Liver (tissue), 8 donors: ENCODE measurements at regions not wholly inside any gene's neighbourhood (a gene's known extent, or its start where the extent isn't known, plus 50 kb on each side); places are given as distances from the start of the nearest gene placed in this dataset.

Experiments used
- DNase-seq: peaks from one replicate; pipeline ENCODE4 v3.0.0-alpha.2; 2017; ENCODE audit warnings: low spot score
- H3K27ac ChIP-seq, 2 donors: one replicate each; pipeline ENCODE4 v1.7.0; 2013; ENCODE audit warnings: inconsistent platforms in 2 of 2, low read length in 2 of 2, control low read depth in 1 of 2, low read depth in 1 of 2, mild to moderate bottlenecking in 1 of 2
- H3K27me3 ChIP-seq, 4 donors: one replicate each; pipeline versions ENCODE4 v1.6.1 to v1.7.0; 2013; ENCODE audit warnings: low read length in 3 of 4, inconsistent platforms in 1 of 4, mild to moderate bottlenecking in 1 of 4, moderate library complexity in 1 of 4; ENCODE audit not compliant: control insufficient read depth in 4 of 4, insufficient read depth in 4 of 4
- H3K36me3 ChIP-seq, 4 donors: one replicate each; pipeline versions ENCODE4 v1.6.1 to v1.7.0; 2013; ENCODE audit warnings: low read length in 3 of 4, mild to moderate bottlenecking in 3 of 4, low read depth in 1 of 4, moderate library complexity in 1 of 4; ENCODE audit not compliant: control insufficient read depth in 4 of 4, insufficient read depth in 3 of 4
- H3K4me1 ChIP-seq, 4 donors: one replicate each; pipeline versions ENCODE4 v1.6.1 to v1.7.0; 2013; ENCODE audit warnings: low read length in 3 of 4, mild to moderate bottlenecking in 3 of 4, moderate library complexity in 1 of 4; ENCODE audit not compliant: control insufficient read depth in 4 of 4, insufficient read depth in 4 of 4
- H3K4me3 ChIP-seq, 3 donors: one replicate each; pipeline versions ENCODE4 v1.6.1 to v1.7.0; 2013; ENCODE audit warnings: low read length in 3 of 3, control low read depth in 1 of 3, low read depth in 1 of 3, mild to moderate bottlenecking in 1 of 3
- H3K9ac ChIP-seq, 2 donors: one replicate each; pipeline ENCODE4 v1.7.0; 2013; ENCODE audit warnings: low read length in 2 of 2, mild to moderate bottlenecking in 2 of 2, moderate library complexity in 2 of 2, control low read depth in 1 of 2, low read depth in 1 of 2
- H3K9me3 ChIP-seq, 4 donors: one replicate each; pipeline versions ENCODE4 v1.6.1 to v1.7.0; 2013; ENCODE audit warnings: low read length in 3 of 4; ENCODE audit not compliant: control insufficient read depth in 4 of 4
- ATF3 ChIP-seq: IDR thresholded peaks from 2 replicates; pipeline ENCODE4 v1.6.1; 2016; ENCODE audit warnings: antibody characterized with exemption
- EGR1 ChIP-seq, 2 donors: IDR thresholded peaks; 2 replicates each; pipeline ENCODE4 v1.6.1; 2016 to 2018; ENCODE audit warnings: antibody characterized with exemption in 2 of 2, low read depth in 2 of 2
- FOXA1 ChIP-seq: IDR thresholded peaks from 2 replicates; pipeline ENCODE4 v1.6.1; 2016; ENCODE audit warnings: antibody characterized with exemption
- FOXA2 ChIP-seq: IDR thresholded peaks from 2 replicates; pipeline ENCODE4 v1.6.1; 2016; ENCODE audit warnings: antibody characterized with exemption
- GABPA ChIP-seq, 2 donors: IDR thresholded peaks in 1 of 2; conservative IDR thresholded peaks in 1 of 2; 2 replicates each; pipeline ENCODE4 v1.6.1; 2016; ENCODE audit warnings: antibody characterized with exemption in 2 of 2, mild to moderate bottlenecking in 1 of 2, moderate library complexity in 1 of 2
- HNF4A ChIP-seq, 2 donors: conservative IDR thresholded peaks; 2 replicates each; pipeline ENCODE4 v1.6.1; 2016; ENCODE audit warnings: antibody characterized with exemption in 2 of 2, mild to moderate bottlenecking in 2 of 2
- HNF4G ChIP-seq: IDR thresholded peaks from 2 replicates; pipeline ENCODE4 v1.6.1; 2016; ENCODE audit warnings: antibody characterized with exemption
- JUND ChIP-seq, 2 donors: IDR thresholded peaks; 2 replicates each; pipeline ENCODE4 v1.6.1; 2016; ENCODE audit warnings: antibody characterized with exemption in 2 of 2
- NR2F2 ChIP-seq: IDR thresholded peaks from 2 replicates; pipeline ENCODE4 v1.6.1; 2016; ENCODE audit warnings: antibody characterized with exemption
- RAD21 ChIP-seq, 2 donors: IDR thresholded peaks; 2 replicates each; pipeline ENCODE4 v1.6.1; 2016; ENCODE audit warnings: antibody characterized with exemption in 2 of 2, mild to moderate bottlenecking in 2 of 2
- RXRA ChIP-seq, 2 donors: IDR thresholded peaks; 2 replicates each; pipeline ENCODE4 v1.6.1; 2017 to 2018; ENCODE audit warnings: antibody characterized with exemption in 2 of 2, mild to moderate bottlenecking in 1 of 2
- SP1 ChIP-seq: IDR thresholded peaks from 2 replicates; pipeline ENCODE4 v1.6.1; 2018; ENCODE audit warnings: antibody characterized with exemption, mild to moderate bottlenecking
- TAF1 ChIP-seq: conservative IDR thresholded peaks from 2 replicates; pipeline ENCODE4 v1.6.1; 2016; ENCODE audit warnings: antibody characterized with exemption, mild to moderate bottlenecking
- YY1 ChIP-seq: IDR thresholded peaks from 2 replicates; pipeline ENCODE4 v1.6.1; 2016; ENCODE audit warnings: antibody characterized with exemption, mild to moderate bottlenecking
- ZBTB33 ChIP-seq: IDR thresholded peaks from 2 replicates; pipeline ENCODE4 v1.6.1; 2016; ENCODE audit warnings: antibody characterized with exemption
- WGBS: extraction: QIAGEN DNeasy Blood & Tissue Kit; methylation state at CpG from one replicate; pipeline ENCODE4 v1.1.7; 2013; 5-methylcytosine and 5-hydroxymethylcytosine counted together
- TF ChIP-seq, protein P1 (sequence below): fragments of 150-350 bp; IDR thresholded peaks from 2 replicates; pipeline ENCODE4 v1.5.1; 2017; ENCODE audit warnings: improper control_type of control experiment, low read depth, low read length; ENCODE audit not compliant: missing input control
- TF ChIP-seq, protein P2 (sequence below): IDR thresholded peaks from 2 replicates; pipeline ENCODE4 v1.6.1; 2016; ENCODE audit warnings: antibody characterized with exemption
- TF ChIP-seq, protein P3 (sequence below): IDR thresholded peaks from 2 replicates; pipeline ENCODE4 v1.6.1; 2016; ENCODE audit warnings: antibody characterized with exemption, mild to moderate bottlenecking
- donor health status: healthy.
- donor health status: healthy.
- donor health status: healthy.
- donor health status: healthy.
- donor health status: healthy.

DNA sequence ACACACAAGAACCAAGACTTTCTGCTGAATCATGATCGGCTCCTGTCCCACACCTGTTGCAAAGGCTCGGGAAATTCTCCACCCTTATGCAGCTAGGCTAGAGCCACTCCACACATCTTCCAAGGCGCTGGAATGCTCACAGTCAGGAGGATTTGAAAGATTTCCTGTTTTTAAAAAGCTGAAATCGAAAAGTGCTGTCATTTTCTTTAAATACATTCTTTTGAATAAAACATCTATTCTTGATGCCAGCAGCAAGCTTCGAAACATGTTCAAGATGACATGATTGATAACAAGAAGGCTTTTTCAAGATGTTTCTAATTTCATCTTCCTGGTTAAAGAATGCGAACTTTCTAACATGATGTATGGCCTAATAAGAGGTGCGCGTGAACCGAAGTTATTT is 219.7 kb upstream of the CDH5 start:
- no peak for DNase-seq
- no peaks in the 10 kb centered on the region for H3K36me3 ChIP-seq
- TF ChIP-seq, protein P1, sequence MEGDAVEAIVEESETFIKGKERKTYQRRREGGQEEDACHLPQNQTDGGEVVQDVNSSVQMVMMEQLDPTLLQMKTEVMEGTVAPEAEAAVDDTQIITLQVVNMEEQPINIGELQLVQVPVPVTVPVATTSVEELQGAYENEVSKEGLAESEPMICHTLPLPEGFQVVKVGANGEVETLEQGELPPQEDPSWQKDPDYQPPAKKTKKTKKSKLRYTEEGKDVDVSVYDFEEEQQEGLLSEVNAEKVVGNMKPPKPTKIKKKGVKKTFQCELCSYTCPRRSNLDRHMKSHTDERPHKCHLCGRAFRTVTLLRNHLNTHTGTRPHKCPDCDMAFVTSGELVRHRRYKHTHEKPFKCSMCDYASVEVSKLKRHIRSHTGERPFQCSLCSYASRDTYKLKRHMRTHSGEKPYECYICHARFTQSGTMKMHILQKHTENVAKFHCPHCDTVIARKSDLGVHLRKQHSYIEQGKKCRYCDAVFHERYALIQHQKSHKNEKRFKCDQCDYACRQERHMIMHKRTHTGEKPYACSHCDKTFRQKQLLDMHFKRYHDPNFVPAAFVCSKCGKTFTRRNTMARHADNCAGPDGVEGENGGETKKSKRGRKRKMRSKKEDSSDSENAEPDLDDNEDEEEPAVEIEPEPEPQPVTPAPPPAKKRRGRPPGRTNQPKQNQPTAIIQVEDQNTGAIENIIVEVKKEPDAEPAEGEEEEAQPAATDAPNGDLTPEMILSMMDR, result no peak
- TF ChIP-seq GABPA (IDR thresholded peaks at IDR 0.05 in 1 of 2, conservative IDR thresholded peaks at IDR 0.05 in 1 of 2) (no peak), EGR1 (IDR thresholded peaks at IDR 0.05; ENCODE audit: low read depth in 2 of 2) (no peak), HNF4A (conservative IDR thresholded peaks at IDR 0.05) (no peak), ATF3 (no peak), NR2F2 (no peak), ZBTB33 (no peak), RAD21 (IDR thresholded peaks at IDR 0.05) (no peak), FOXA2 (no peak), HNF4G (no peak), YY1 (no peak), SP1 (no peak), JUND (IDR thresholded peaks at IDR 0.05) (no peak), RXRA (IDR thresholded peaks at IDR 0.05) (no peak), FOXA1 (no peak)
- TF ChIP-seq, protein P2, sequence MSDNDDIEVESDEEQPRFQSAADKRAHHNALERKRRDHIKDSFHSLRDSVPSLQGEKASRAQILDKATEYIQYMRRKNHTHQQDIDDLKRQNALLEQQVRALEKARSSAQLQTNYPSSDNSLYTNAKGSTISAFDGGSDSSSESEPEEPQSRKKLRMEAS, result no peak
- TF ChIP-seq, protein P3, sequence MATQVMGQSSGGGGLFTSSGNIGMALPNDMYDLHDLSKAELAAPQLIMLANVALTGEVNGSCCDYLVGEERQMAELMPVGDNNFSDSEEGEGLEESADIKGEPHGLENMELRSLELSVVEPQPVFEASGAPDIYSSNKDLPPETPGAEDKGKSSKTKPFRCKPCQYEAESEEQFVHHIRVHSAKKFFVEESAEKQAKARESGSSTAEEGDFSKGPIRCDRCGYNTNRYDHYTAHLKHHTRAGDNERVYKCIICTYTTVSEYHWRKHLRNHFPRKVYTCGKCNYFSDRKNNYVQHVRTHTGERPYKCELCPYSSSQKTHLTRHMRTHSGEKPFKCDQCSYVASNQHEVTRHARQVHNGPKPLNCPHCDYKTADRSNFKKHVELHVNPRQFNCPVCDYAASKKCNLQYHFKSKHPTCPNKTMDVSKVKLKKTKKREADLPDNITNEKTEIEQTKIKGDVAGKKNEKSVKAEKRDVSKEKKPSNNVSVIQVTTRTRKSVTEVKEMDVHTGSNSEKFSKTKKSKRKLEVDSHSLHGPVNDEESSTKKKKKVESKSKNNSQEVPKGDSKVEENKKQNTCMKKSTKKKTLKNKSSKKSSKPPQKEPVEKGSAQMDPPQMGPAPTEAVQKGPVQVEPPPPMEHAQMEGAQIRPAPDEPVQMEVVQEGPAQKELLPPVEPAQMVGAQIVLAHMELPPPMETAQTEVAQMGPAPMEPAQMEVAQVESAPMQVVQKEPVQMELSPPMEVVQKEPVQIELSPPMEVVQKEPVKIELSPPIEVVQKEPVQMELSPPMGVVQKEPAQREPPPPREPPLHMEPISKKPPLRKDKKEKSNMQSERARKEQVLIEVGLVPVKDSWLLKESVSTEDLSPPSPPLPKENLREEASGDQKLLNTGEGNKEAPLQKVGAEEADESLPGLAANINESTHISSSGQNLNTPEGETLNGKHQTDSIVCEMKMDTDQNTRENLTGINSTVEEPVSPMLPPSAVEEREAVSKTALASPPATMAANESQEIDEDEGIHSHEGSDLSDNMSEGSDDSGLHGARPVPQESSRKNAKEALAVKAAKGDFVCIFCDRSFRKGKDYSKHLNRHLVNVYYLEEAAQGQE, result no peak
- 86% methylated on average over 9 of the region's 9 CpGs for WGBS
- no peak overlapping the region for H3K4me3 ChIP-seq
- H3K27me3 ChIP-seq, result peaks cover 0 to 2% (median 0%) of the 10 kb centered on the region in 4 donors
- no peak overlapping the region for H3K9ac ChIP-seq
- H3K4me1 ChIP-seq, result no peaks in the 10 kb centered on the region
- no peaks in the 10 kb centered on the region for H3K9me3 ChIP-seq
- no peak overlapping the region for H3K27ac ChIP-seq

- Histone ChIP-seq H3K4me1 (no peaks in the 10 kb centered on the region), H3K9ac (no peak overlapping the region), H3K9me3 (no peaks in the 10 kb centered on the region), H3K4me3 (no peak overlapping the region), H3K27me3 (peaks cover 0 to 2% (median 0%) of the 10 kb centered on the region in 4 donors), H3K27ac (no peak overlapping the region), H3K36me3 (no peaks in the 10 kb centered on the region)
- WGBS, result 85% methylated on average over 3 of the region's 3 CpGs
- DNase-seq, result no peak
- TF ChIP-seq TAF1 (no peak), JUND (IDR thresholded peaks at IDR 0.05) (no peak), FOXA1 (no peak), GABPA (IDR thresholded peaks at IDR 0.05 in 1 of 2, conservative IDR thresholded peaks at IDR 0.05 in 1 of 2) (no peak), HNF4G (no peak), RXRA (IDR thresholded peaks at IDR 0.05) (no peak), EGR1 (IDR thresholded peaks at IDR 0.05; ENCODE audit: low read depth in 2 of 2) (no peak)
- TF ChIP-seq, protein P1, result no peak
- TF ChIP-seq, protein P3, result no peak
- TF ChIP-seq, protein P2, result no peak
Measured at GRCh38 chr16:66144641-66145040, 221.8 kb upstream of the CDH5 start.
